K562 (cell line): ENCODE measurements at regions not wholly inside any gene's neighbourhood (a gene's known extent, or its start where the extent isn't known, plus 50 kb on each side); places are given as distances from the start of the nearest gene placed in this dataset.
A peak's percentile ranks its signal among the peaks of the same experiment; 100 is the strongest.

Experiments used
- ATAC-seq: fragments of 200-7000 bp; cut with Tn5 transposase; 3 replicates; pipeline ENCODE4 v1.9.1; 2020; ENCODE audit warnings: moderate library complexity
- BruUV-seq: library from RNA; stranded (reverse); fragments of 400-500 nt; replicated peaks from 2 replicates; lab custom pipeline; 2021; lab: Mats Ljungman, UMichigan
- CTCF ChIA-PET: fragments of 300-600 bp; formaldehyde crosslinking; extraction: SDS; loops from one replicate; lab custom pipeline; 2021; ENCODE audit warnings: low intra/inter-chr PET ratio; lab: Yijun Ruan, JAX
- POLR2A ChIA-PET: fragments of 300-600, 350-650 bp; sonication (Branson Sonifier 250); formaldehyde crosslinking; extraction: SDS; loops from one replicate; lab custom pipeline; 2021; ENCODE audit warnings: antibody characterized with exemption, inconsistent platforms; lab: Yijun Ruan, JAX
- DNase-seq, 4 experiments: peaks; one replicate each; pipeline versions ENCODE4 v3.0.0 to v3.0.0-alpha.2; 2011 to 2018; ENCODE audit warnings: low spot score in 3 of 4, mixed read lengths in 3 of 4; ENCODE audit errors: extremely low read depth in 1 of 4
- FAIRE-seq: peaks from 2 replicates; lab custom pipeline; 2011; peaks lifted over from hg19 to GRCh38; lab: Jason Lieb, UNC
- H2AFZ ChIP-seq: 2 replicates; pipeline ENCODE4 v1.6.0; 2011; ENCODE audit warnings: low read depth, low read length, control low read depth, inconsistent platforms
- H3K27ac ChIP-seq: fragments of 200-600 bp; 3 replicates; pipeline ENCODE4 v1.8.0; 2011; ENCODE audit warnings: low read depth, mild to moderate bottlenecking, control low read depth, inconsistent platforms, low read length, moderate library complexity, mixed read lengths; ENCODE audit errors: extremely low read depth
- H3K27me3 ChIP-seq, 2 experiments: fragments of 300-600 bp in 1 of 2; 2 replicates in 1 of 2; 3 replicates in 1 of 2; pipeline versions ENCODE4 v1.6.0 to v1.8.0; 2011; ENCODE audit warnings: inconsistent platforms in 2 of 2, low read length in 2 of 2, mild to moderate bottlenecking in 1 of 2, mixed read lengths in 1 of 2, moderate library complexity in 1 of 2; ENCODE audit not compliant: control insufficient read depth in 2 of 2, insufficient read depth in 2 of 2
- H3K36me3 ChIP-seq: fragments of 300-600 bp; 3 replicates; pipeline ENCODE4 v1.8.0; 2011; ENCODE audit warnings: mild to moderate bottlenecking, low read length, inconsistent platforms; ENCODE audit not compliant: control insufficient read depth, insufficient read depth
- H3K4me1 ChIP-seq, 2 experiments: fragments of 200-600 bp in 1 of 2; replicated peaks in 1 of 2; 2 replicates in 1 of 2; 3 replicates in 1 of 2; pipeline versions ENCODE4 v1.5.1 to v1.8.0; 2011; ENCODE audit warnings: inconsistent platforms in 2 of 2, low read length in 2 of 2, mild to moderate bottlenecking in 1 of 2, mixed read lengths in 1 of 2, moderate library complexity in 1 of 2; ENCODE audit not compliant: control insufficient read depth in 2 of 2, insufficient read depth in 2 of 2
- H3K4me2 ChIP-seq: 2 replicates; pipeline ENCODE4 v1.6.1; 2011; ENCODE audit warnings: low read length, control low read depth, inconsistent platforms, mixed read lengths; ENCODE audit not compliant: insufficient read depth
- H3K4me3 ChIP-seq: fragments of 200-600 bp; sonication (generic), shearing (Covaris generic); 2 replicates; pipeline ENCODE4 v1.5.1; 2016; ENCODE audit warnings: control low read depth, inconsistent platforms
- H3K79me2 ChIP-seq: fragments of 200-600 bp; 3 replicates; pipeline ENCODE4 v1.8.0; 2011; ENCODE audit warnings: low read length, inconsistent platforms; ENCODE audit not compliant: control insufficient read depth, insufficient read depth
- H3K9ac ChIP-seq, 2 experiments: 2 replicates each; pipeline versions ENCODE4 v1.6.0 to v1.6.1; 2011; ENCODE audit warnings: low read depth in 2 of 2, low read length in 2 of 2, control low read depth in 1 of 2, inconsistent platforms in 1 of 2, mild to moderate bottlenecking in 1 of 2, mixed read lengths in 1 of 2; ENCODE audit not compliant: insufficient read depth in 1 of 2
- H3K9me1 ChIP-seq: one replicate; pipeline ENCODE4 v1.6.0; 2011; ENCODE audit warnings: inconsistent platforms, mild to moderate bottlenecking, low read length, moderate library complexity; ENCODE audit not compliant: control insufficient read depth, insufficient read depth
- H3K9me3 ChIP-seq: replicated peaks from 2 replicates; pipeline ENCODE4 v1.5.1; 2011; ENCODE audit warnings: low read depth, low read length, inconsistent platforms; ENCODE audit not compliant: control insufficient read depth, insufficient read depth
- H4K20me1 ChIP-seq: replicated peaks from 2 replicates; pipeline ENCODE4 v1.6.1; 2011; ENCODE audit warnings: low read length, inconsistent platforms, mixed read lengths; ENCODE audit not compliant: control insufficient read depth, insufficient read depth
- KDM2B ChIP-seq: fragments of 250-450 bp; sonication (Bioruptor Pico); IDR thresholded peaks from 2 replicates; pipeline ENCODE4 v1.8.0; 2021; ENCODE audit warnings: mild to moderate bottlenecking, moderate library complexity
- LEF1 ChIP-seq: fragments of 450-650 bp; IDR thresholded peaks from 2 replicates; pipeline ENCODE4 v1.6.1; 2016; ENCODE audit warnings: mild to moderate bottlenecking
- YY1 ChIP-seq, 3 experiments: IDR thresholded peaks; 2 replicates each; pipeline ENCODE4 v1.6.1; 2011; ENCODE audit warnings: low read length in 2 of 3, mild to moderate bottlenecking in 2 of 3, moderate library complexity in 2 of 3, borderline replicate concordance in 1 of 3, control low read depth in 1 of 3, low read depth in 1 of 3; ENCODE audit not compliant: insufficient read depth in 3 of 3, insufficient replicate concordance in 2 of 3, control insufficient read depth in 1 of 3, insufficient read length in 1 of 3; ENCODE audit errors: extremely low read depth in 1 of 3
- ZNF644 ChIP-seq: fragments of 200-800 bp; sonication (Bioruptor generic); IDR thresholded peaks from 2 replicates; pipeline ENCODE4 v1.6.1; 2016; ENCODE audit warnings: low read depth, missing genetic modification characterization, missing compliant biosample characterization
- WGBS: fragments of 100-300 bp; shearing (Covaris generic); methylation state at CpG from one replicate; pipeline ENCODE4 v1.1.6; 2016; ENCODE audit warnings: low coverage, mixed read lengths; ENCODE audit not compliant: insufficient coverage; ENCODE audit errors: missing lambda C conversion rate; 5-methylcytosine and 5-hydroxymethylcytosine counted together
- in situ Hi-C: fragments of 300-500 bp; cut with MboI; formaldehyde crosslinking; loops from 4 replicates; pipeline ENCODE4 v1.15.0; 2018; ENCODE audit warnings: inconsistent platforms, mixed read lengths
- intact Hi-C: fragments of 100-400 bp; cut with micrococcal nuclease; formaldehyde crosslinking; loops from 2 replicates; pipeline ENCODE4 v1.14.2; 2022

DNA sequence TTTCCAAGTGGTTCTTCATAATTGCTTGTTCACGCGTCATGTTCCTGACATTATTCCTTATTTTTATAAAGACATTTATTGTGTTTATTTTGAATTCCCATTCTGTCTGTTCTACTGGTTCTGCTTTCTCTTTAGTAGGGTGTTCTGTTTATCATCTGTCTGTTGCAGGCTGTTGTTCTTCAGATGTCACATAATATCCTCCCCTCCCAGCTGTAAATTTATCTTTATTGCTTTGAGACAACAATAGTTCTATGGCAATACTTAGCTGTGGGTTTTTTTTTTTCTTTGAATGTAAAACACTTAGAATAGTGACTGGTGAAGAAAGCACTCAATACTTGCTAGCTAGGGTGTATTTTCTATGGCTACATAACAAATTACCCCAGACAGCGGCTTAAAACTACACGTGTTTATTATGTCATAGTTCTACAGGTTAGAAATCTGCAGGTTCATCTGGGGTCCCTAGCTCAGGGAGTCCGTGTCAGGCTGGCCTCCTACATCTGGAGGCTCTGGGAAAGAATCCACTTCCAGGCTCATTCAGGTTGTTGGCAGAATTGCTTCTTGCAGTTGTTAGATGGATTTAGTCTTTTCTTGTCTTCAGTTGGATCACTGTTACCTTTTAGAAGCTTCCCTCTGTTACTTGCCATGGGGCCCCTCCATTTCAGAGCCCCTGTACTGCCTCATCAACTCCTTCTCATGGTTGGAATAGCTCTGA, 63.4 kb upstream of the ENPEP start:
- Histone ChIP-seq H2AFZ (no peak overlapping the region), H3K79me2 (no peaks in the 10 kb centered on the region), H3K9me3 (no peaks in the 10 kb centered on the region), H3K4me2 (no peak overlapping the region), H3K36me3 (no peaks in the 10 kb centered on the region), H3K4me1 (no peaks in the 10 kb centered on the region), H3K9me1 (no peaks in the 10 kb centered on the region), H3K9ac (no peak overlapping the region), H3K27me3 (peaks cover 0 to 5% of the 10 kb centered on the region in 2 experiments; a peak in 2 of 5 replicates), H3K4me3 (no peak overlapping the region), H4K20me1 (no peaks in the 10 kb centered on the region), H3K27ac (no peak overlapping the region)
- WGBS, result 29% methylated on average over 5 of the region's 5 CpGs
- TF ChIP-seq LEF1, result no peak
- TF ChIP-seq KDM2B (CRISPR knock-in tag), result no peak
- TF ChIP-seq YY1 (IDR thresholded peaks at IDR 0.05; ENCODE audit: borderline replicate concordance in 1 of 3, control insufficient read depth in 1 of 3, extremely low read depth in 1 of 3, insufficient read depth in 3 of 3, insufficient read length in 1 of 3, insufficient replicate concordance in 2 of 3, low read depth in 1 of 3, low read length in 2 of 3), result no peak
- no TSS peak for BruUV-seq
- ChIA-PET POLR2A (interaction anchor here (0.7 to 1.0 kb wide), 2 partner anchors 32 to 47 kb away, joined by 3 read pairs; no protein-coding TSS in a partner anchor), CTCF (interaction anchor here (0.5 kb wide), 2 partner anchors 55 to 108 kb away, joined by 3 read pairs; no protein-coding TSS in a partner anchor)
- no peak for FAIRE-seq
- ATAC-seq, result no peak
- intact Hi-C loops, result no loop called here
- no peak for DNase-seq
- in situ Hi-C loops, result no loop called here

DNA sequence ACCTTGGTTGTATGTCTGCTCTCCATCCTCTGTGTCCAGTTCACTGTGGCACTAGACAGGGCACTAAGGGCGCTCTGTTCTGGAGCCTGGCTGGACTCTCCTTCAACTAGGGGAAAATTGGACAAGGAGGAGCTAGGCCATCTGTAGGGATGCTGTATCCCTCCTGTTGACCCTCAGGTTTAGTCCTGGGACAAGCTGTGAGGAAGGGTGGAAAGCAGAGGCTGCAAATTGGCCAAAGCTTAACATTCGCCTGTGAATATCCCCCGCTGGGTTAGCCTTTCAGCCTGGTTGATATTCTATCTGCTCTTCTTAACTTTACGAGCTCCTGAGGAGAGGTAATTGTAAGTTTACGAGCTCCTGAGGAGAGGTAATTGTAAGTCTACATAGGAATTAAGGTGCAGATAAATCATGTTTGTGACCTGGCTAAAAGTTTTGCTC, 64.4 kb upstream of the ENPEP start:
- intact Hi-C loops, result no loop called here
- no peak for FAIRE-seq

More for the DNA sequence above, 64.4 kb upstream of the ENPEP start:
- H3K4me3 ChIP-seq, result no peak overlapping the region; the same call in 1 of the 2 replicates
- WGBS, result 17% methylated on average over 5 of the region's 5 CpGs
- ATAC-seq, result peak; percentile 74
- H4K20me1 ChIP-seq, result no peaks in the 10 kb centered on the region
- DNase-seq, result no peak
- in situ Hi-C loops, result no loop called here
- H2AFZ ChIP-seq, result peak overlapping the region; percentile 89
- H3K79me2 ChIP-seq, result no peaks in the 10 kb centered on the region
- ChIA-PET CTCF (no interaction called here), POLR2A (interaction anchor here (0.7 kb wide), 1 partner anchor 46 kb away, joined by 3 read pairs; no protein-coding TSS in a partner anchor)
- no peaks in the 10 kb centered on the region for H3K9me3 ChIP-seq
- peaks cover 0 to 5% of the 10 kb centered on the region in 2 experiments; a peak in 2 of 5 replicates for H3K27me3 ChIP-seq
- H3K36me3 ChIP-seq, result no peaks in the 10 kb centered on the region
- BruUV-seq, result no TSS peak
- no peaks in the 10 kb centered on the region for H3K9me1 ChIP-seq
- peak overlapping the region; percentile 70 for H3K4me2 ChIP-seq
- H3K4me1 ChIP-seq, result no peaks in the 10 kb centered on the region
- H3K27ac ChIP-seq, result no peak overlapping the region
- TF ChIP-seq ZNF644 (tag), result no peak
- peak overlapping the region in 1 of 2 experiments; percentile 78; a peak in 1 of 4 replicates for H3K9ac ChIP-seq
